NCI-H1417 (cell line): ENCODE measurements at regions not wholly inside any gene's neighbourhood (a gene's known extent, or its start where the extent isn't known, plus 50 kb on each side); places are given as distances from the start of the nearest gene placed in this dataset.

Experiments
- DNase-seq, 3 experiments: peaks; one replicate each; lab custom pipeline; 2025; lab: John Stamatoyannopoulos, UW

DNA sequence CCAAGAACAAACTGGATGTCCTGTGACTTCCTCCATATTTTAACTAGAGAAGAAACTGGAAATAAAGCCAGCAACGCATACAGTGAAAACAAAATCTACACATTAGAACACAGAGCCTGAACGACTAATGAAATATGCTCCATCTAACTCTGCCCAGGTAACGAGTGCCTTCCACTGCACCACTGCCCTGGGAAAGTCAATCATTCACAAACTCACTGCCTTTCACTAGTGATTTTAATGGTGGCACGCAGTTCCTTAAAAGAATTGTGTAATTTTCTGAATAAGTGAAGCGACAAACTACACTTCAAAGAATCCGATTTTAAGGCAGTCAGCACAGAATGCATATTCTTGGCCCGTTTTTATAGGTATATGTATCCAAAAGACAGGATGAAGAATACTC, 416.0 kb downstream of the SHQ1 start:
- no peak for DNase-seq

DNA sequence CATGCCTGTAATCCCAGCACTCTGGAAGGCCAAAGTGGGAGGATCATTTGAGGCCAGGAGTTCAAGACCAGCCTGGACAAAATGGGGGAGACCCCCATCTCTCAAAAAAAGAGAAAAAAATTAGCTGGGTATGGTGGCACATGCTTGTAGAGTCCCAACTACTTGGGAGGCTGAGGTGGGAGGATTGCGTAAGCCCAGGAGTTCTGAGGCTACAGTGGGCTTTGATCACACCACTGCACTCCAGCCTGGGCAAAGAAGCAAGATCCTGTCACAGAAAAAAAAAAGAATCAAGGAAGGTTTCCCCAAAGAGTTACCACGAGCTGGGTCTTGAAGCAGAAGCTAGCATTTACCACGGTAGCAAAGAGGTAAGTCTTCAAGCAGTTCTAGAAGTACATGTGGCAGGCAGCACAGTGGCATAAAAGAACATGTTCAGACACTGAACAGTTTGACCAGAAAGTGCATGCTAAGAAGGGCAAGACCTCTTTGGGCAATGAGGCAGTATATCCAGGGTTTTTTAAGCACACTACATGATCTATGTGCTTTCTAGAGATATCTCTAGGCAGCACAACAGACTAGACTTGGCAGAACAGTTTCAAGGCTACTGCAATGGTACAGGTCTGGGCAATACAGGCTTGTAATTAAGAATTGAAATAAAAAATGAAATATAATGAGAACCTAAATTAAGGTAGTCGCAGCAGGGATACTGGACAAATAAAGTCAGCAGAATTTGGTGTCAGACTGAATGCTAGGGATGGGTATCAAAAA, 418.5 kb downstream of the SHQ1 start:
- no peak for DNase-seq

DNA sequence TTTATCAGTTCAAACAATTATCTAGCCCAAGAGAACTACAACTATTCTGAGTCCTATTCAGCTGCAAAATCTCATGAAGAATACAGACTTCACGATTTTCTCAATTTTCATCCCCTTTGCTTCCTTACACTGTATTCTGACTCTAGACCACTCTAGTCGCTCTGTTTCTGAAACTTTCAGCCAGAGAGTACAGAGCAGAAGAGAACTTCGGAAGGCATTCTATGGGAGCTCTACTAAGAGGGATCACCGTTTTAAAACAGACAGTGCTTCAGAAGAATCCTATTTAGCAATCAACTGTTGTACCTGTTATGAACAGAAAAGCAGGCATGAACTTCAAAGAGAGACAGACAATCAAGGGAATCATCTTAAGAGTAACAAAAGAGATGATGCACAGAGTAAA, 419.4 kb downstream of the SHQ1 start:
- DNase-seq: no peak

DNA sequence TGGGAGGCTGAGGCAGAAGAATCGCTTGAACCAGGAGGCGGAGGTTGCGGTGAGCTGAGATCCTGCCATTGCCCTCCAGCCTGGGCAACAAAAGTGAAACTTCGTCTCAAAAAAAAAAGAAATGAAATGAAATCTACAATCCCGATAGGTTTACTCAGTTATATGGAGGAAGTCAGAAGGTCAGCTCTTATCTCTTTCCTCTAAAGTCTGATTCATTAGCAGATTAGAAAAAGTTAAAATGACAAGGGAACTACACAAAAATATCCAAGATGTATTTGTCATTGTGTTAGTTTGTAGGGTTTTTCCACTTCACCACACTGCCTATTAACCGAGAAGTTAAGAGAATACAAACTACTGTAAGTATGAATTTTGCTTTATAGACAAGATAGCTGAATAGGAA, 420.6 kb downstream of the SHQ1 start:
- DNase-seq: no peak

DNA sequence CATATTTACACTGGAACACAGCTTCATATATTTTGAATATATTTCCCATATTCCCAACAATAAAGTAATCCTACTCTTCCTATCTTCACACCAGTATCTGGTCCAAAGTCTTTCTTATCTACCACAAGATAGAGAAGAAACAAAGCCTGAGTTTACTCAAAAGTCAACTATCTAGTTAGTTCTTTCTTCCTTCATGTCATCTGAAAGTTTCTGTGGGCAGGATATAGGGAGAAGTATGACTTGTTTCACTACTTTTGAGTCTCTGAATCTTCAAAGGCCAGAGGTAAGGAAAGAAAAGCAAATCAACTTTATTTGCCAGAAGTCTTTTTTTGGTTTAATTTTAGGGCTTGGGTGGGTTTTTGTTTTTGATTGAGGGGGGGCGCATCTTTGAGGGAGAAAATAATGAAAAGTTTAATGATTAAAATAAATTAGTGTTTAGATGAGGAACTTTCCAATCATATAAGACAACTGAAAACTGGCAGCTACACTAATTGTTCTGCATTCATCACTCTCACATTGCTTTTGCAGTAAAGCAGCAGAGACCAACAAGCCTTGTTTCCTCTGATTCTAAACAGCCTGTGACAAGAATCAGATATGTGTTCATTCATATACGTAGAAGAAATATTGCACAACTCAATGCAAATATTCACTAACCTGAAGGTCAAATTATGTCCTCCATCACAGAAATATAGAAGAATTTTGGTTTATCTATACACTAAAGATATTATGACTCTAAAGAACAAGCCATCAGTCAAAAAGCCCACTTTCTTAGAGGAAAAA, 421.4 kb downstream of the SHQ1 start:
- no peak for DNase-seq

DNA sequence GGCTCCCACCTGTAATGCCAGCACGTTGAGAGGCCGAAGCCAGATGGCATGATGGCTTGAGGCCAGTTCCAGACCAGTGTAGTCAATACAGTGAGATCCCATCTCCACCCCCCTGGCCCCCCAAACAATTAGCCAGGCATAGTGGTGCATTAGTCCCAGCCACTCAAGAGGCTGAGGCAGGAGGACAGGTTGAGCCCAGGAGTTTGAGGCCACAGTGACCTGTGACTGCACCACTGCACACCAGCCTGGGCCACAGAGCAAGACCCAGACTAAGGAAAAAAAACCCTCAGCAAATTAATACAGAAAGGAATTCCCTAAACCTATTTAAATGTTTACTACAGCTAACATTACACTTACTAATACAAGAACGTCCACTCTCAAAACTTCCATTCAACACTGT, 424.6 kb downstream of the SHQ1 start:
- DNase-seq: no peak

DNA sequence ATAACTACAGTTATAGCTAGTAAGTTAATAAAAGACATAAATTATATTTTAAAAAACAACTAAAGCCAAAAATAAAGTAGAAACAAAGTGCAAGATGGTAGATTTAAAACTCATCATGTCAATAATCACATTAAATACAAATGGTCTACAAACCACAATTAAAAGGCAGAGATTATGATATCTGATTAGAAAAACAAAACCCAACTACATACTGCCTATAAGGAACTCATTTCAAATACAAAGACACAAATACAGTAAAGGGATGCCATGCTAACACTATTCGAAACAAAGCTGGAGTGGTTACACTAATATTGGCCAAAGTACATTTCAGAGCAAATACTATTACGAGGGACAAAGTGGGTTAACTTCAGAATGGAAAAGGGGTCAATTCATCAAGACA, 426.5 kb downstream of the SHQ1 start:
- DNase-seq: no peak

DNA sequence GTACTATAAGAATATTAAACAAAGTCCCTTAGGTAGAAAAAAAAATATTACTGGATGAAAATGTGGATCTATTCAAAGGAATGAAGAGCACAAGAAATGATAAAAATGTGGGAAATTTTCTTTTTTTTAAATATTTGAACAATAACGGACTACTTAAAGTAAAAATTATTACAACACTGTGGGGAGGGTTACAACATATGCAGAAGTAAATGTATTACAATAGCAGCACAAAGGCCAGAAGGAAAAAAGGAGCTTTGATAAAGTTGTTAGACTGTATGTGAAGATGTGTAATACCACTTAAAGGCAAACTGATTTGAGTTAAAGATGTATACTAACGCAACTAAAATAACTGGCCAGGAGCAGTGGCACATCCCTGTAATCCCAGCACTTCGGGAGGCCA, 427.1 kb downstream of the SHQ1 start:
- no peak for DNase-seq

DNA sequence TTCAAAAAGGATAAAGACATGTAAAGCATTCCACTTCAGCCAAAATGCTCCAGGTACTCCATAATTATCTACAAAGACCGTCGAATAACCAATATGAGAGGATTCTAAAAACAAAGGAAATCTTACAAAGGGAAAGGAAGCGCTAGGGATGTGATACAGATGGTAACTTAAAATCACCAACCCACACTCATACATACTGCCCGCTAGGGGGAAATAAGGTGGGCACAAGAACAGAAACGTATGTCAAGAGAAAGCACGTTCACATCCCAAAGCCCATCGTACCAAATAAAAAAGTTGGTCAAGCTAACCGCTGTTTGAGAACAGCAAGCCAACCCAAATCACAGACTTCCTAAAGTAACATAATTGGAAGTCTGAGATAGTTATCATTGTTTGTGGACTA, 429.4 kb downstream of the SHQ1 start:
- no peak for DNase-seq

DNA sequence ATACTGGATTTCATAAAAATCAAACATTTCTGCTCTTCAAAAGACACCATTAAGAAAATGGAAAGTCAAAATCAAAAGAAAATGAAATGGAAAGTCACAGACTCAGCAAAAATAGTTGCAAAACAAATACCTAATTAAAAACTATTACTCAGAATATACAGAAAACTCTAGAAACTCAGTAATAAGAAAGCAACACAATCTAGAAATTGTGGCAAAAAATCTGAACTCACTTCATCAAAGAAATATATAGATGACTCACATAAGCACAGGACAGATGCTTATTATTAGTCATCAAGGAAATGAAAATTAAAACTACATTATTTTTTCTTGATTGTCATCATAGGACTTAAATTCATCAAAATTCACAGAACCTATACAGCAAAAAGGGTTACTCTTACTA, 430.0 kb downstream of the SHQ1 start:
- no peak for DNase-seq

DNA sequence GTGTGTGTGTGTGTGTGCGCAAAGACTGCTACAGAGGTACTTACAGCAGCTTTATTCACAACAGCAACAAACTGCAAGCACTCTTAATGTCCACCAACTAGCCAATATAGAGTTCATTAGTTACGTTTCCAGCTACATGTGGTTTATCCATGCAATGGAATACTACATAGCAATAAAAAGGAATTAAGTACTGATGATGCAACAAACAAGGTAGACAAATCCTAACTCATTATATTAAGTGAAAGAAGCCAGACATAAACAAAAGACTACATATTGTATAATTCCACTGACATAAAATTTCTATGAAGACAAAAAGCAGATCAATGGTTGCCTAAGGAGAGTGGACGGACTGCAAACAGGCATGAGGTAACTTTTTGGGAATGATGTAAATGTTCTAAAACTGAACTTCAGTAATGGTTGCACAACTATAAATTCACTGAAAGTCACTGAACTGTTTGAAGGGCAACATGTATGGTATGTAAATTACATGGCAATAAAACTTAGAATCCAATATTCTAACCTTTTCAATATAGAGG, 433.7 kb downstream of the SHQ1 start:
- no peak for DNase-seq

DNA sequence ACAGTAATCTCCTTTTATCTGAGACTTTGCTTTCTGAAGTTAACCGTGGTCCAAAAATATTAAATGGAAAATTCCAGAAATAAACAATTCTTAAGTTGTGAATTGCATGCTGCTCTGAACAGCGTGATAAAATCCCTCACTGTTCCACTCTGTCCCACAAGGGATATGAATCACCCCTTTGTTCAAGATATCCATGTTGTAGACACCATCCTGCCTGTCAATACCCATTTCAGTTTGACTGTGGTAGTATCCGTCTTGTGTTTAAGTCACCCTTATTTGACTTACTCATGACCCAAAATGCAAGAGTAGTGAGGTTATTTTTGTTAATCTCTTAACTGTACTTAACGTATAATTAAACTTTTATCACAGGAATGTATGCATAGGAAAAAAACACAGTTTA, 435.0 kb downstream of the SHQ1 start:
- no peak for DNase-seq

DNA sequence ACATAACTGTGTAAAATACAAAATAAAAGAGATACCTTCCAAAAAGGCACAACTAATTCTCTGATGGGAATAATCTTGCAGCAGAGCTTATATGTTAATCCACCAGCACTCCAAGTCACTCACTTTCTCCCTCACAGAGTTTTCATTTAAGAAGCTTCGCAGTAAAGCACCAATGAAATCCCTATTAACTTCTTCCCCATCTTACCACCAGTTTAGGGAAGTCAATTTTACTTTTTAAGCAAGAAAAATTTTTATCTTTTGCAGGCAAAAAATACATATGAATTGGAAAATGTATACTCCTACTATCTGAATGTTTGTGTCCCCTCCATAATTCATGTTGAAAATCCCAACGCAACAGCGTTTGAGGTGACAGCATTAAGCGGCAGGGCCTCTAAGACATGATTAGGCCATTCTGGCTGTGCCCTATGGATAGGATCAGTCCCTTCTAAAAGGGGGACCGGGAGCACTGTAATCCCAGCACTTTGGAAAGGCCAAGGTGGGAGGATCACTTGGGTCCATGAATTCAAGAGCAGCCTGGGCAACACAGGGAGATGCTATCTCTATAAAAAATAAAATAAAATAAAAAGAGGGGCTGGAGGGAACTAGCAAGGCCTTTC, 435.8 kb downstream of the SHQ1 start:
- no peak for DNase-seq

DNA sequence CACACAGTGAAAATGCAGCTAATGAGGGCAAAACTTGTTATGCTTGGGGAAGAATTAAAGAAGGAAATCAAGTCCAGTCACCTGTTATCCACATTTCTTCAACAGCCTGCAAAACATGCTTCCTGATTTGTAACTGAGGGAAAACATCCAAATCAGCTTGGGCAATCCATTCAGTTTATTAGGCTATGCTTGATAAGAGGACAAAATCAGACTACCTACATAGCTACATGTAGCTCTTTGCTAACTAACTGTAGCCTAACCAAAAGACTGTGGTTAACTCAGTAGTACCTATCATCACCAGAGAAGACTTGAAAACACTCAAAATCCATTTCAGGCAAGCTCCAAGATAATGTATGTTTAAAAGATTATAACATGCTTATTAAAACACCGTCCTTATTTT, 436.4 kb downstream of the SHQ1 start:
- DNase-seq: no peak

DNA sequence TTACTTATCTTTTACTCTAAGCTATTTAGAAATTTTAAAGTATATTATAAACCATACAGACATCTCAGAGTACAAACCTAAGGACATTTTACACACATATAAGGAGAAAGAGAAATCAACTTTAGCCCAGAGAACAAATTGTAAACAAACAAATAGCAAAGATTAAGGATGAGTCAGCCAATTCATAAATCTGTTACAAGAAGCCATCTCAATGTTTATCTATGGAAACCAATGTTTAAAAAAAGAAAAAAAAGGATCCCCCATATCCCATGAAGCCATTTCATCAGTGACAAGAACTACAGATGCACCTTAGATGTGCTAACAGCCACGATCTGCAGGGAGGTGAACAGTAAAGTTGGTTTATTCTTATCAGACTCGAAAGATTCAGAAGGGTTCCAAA, 437.1 kb downstream of the SHQ1 start:
- no peak for DNase-seq

DNA sequence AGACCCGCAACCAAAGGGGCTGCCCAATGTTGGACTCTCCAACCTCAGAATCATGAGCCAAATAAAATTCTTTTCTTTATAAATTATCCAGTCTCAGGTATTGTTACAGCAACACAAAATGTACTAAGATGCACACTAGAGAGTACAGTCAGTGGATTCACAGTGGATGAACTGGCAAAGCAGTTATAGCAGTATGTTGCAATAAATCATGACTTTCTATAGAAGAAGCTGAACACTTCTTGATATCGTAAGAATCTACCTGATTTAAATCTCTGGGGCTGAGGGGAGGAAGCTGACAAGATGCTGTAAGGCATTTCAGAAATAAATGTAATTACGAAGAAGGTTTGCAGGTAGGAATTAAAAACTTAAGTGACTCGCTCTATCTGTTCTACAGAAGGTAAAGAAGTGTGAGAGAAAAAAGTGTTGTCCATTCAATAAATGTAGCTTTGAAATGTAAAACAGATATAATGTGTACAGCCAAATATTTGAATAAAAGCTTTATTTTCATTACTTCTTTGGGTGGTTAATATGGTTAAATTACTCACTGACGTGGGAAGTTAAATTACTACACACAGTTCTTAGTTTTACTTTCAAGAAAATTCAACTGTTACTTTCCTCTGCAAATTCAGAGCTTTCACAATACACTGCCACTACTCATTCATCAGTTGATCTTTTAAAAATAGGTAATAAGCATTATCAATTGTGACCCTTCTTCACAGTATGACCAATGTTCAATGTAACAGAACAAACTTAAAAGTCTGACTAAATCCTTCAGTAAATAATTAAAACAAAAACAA, 439.1 kb downstream of the SHQ1 start:
- no peak for DNase-seq

DNA sequence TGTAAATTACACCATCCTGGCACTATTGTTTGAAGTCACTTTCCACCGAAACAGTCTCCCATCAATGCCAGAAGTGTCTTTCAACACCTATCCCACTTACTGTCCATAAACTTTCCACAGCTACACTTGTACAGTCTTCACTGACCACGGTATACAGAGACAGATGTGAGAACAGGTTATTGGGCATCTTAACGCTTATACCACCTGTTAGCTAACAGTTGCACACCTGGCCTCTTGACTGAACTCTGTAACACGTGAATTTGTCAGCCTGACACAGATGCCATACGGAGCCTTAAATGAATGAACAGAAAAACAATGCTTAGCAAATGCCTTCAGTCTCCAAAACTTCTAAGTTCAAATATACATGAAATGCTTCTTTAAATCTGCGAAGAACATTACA, 440.5 kb downstream of the SHQ1 start:
- DNase-seq: peak in 2 of 3 experiments; percentile 8 to 54

DNA sequence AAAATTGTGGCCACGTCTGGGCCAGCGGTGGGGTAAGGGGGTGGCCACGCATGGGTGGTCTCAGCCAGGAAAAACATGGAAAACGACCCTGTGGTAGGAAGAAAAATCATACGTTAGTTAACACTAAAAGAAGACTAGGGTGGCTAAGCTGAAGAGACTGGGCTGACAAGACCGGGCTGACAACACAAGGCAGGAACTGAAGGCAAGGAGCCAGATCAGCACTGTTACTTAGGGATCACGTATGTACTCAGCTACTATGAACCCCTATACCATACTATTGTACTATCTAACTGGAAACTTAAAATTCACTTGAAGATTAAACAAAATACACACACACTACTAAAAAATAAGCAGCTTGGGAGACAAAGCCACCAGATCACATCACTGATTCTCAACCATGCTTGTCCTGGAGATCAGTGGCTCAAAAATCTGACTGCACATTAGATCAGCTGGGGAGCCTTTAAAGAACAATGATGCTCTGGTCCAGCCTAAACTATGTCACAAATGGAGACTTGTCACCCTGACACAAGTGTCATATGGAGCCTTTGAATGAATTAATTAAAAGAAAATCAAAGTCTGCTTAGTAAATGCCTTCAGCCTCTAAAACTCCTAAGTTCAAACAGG, 442.2 kb downstream of the SHQ1 start:
- DNase-seq: no peak

DNA sequence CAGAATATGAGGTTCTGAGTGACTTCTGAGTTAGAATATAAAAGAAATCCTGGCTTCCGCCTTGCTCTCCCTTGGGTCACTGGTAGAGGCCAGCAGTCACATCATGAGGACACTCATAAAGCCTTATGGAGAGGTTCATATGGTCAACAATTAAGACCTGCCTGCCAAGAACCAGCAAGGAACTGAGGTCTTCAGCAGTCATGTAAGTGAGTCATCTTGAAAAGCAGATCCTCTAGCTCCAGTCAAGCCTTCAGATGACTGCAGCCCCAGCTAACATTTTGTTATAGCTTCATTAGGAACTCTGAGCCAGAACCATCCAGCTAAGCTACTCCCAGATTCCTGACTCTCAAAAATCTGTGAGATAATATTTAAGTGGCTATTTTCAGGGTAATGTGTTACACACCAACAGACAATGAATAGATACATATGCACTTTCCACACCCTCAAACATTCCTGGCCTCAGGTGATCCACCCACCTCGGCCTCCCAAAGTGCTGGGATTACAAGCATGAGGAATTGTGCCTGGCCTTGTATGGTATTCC, 447.2 kb downstream of the SHQ1 start:
- DNase-seq: no peak

DNA sequence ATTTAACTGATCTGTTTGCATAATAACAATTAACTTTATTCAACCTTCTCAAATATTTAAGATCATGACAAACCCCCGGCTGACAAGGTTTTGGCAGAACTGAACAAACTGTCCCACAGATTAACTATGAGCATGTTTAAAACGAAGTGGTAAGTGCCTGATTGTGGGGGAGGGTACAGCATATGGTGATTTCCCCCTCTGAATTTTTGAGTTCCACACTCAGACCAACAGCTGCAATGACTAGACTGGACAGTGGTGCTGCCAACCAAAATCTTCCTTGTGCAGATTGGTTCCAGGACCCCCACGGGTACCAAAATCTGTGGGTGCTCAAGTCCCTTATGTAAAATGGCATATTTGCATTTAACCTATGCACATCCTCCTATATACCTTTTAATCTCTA, 449.5 kb downstream of the SHQ1 start:
- no peak for DNase-seq

DNA sequence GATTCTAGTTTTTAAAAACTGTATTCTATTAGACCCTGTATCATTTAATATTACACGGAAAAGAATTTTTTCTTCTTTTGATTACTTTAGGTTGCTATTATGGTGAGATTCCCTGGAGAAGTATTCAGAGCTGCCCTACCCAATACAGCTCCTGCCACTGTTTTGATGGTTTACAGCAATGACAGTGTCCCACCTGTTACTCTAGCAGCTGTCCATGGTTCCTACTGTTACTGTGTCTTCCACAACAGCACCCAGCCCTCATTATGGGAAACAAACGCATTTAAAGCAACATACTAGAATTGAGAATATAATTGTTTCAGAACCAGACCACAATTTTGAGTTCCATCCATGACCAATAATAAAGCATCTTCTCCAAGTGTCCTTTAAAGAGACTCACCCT, 450.7 kb downstream of the SHQ1 start:
- DNase-seq: no peak
